Activated CD4-positive, alpha-beta T cell treated with anti-CD3 and anti-CD28 coated beads, Interleukin-2, amount 50 U/mL, for 48 hours (primary cell): ENCODE measurements at regions not wholly inside any gene's neighbourhood (a gene's known extent, or its start where the extent isn't known, plus 50 kb on each side); places are given as distances from the start of the nearest gene placed in this dataset.
"Not testable (repeated sequence)": the region's sequence is repeated elsewhere in the genome, so short reads cannot be mapped to it uniquely, and the experiment has no call there.

Source experiments
- DNase-seq, 2 experiments: peaks; one replicate each; pipeline ENCODE4 v3.0.0-alpha.2; 2020

DNA sequence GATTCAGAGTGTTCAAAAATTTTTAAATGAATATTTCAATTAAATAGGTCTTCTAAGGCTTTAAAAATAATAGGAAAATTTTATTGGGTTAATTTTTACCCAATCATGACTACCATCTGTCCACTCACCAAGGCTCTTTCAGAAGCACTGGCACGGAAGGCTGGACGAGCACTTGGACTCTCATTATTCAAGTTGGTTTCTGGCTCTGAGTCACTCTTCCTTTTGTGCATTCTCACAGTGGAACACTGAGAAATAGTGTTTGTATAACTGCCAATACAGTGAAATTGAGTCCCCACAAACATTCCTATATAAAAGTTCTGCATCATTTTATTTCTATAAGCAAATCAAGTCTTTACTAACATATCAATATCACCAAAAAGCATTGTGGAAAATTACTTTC is 1149.0 kb downstream of the EFNA5 start:
- DNase-seq = no peak

DNA sequence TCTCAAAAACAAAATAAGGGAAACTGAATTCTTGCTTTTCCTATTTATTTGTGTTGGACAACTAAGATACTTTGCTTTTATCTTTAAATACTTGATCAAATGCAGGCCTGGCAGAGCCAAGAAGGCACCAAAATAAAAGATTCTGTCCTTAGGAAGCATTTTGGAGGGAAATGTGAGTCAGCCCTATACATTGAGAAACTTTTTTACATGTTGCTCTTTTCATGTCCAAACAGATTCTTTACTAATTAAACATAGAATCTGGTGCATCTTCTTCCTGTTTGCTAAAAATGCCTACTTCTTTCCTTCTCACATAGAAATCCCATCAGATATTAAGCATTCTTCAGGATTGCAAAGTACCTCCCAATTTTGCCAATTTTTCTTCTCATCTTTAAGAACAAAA is 1160.4 kb downstream of the EFNA5 start:
- DNase-seq = no peak

DNA sequence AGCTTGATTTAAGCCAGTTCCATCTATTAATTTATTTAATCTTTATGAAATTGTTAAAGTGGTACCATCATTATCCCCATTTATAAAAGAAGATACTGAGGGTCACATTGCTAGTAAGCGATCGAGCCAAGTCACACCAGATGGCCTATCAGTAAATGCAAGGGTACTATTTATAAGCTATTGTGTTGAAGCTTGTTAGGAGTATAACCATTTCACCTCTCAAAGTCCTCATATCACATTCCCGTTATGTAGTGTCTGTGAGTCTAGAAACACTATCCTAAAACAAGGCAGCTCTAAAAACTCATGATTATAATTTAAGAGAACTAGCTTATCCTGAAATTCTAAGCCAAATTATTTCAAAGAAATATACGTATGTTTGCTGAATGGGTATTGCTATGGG is 1161.8 kb downstream of the EFNA5 start:
- no peak for DNase-seq

DNA sequence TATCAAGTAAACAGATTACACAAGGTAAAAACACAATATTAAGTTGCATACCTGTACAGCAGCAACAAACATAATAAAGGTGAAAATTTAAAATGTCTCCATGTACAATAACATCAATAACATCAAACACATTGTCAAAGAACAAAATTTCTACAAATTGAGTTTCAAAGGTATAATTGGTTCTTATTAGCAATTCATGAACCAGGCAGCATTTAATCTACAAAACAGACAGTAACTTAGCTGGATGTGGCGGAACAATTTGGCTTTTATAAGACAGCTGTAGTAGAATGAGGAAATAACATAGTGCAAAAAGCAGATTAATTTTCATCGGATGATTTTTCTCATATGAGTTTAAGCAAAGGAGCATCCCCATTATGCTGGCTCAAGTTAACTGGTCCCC is 1176.8 kb downstream of the EFNA5 start:
- no peak for DNase-seq

GRCh38 chr5:106489004-106489403 is 1181.7 kb downstream of the EFNA5 start:
- DNase-seq = no peak

DNA sequence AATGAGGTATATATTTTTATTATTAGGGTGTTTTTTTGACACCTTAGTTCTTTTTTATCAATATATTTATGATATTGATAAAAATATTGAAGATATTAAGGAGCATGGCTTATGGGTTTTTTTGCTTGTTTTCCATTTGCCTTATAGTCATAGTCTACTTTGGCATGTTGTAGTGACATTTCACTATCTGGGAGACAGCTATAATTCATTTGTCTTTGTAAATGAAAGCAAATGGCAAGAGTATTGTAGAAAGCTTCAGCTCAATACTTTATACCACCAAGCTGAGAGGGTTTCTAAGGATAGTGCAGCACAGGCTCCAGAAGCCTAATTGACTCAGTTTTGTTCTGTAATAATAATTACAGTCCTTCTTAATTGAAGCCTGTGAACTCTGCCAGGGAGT is 1182.3 kb downstream of the EFNA5 start:
- no peak for DNase-seq

GRCh38 chr5:106481374-106481773 is 1189.4 kb downstream of the EFNA5 start:
- DNase-seq = no peak

- no peak for DNase-seq
Measured at GRCh38 chr5:106476630-106477029, 1194.1 kb downstream of the EFNA5 start.

GRCh38 chr5:106474066-106474465 is 1196.7 kb downstream of the EFNA5 start:
- no peak for DNase-seq

GRCh38 chr5:106459541-106459940 is 1211.2 kb downstream of the EFNA5 start:
- no peak for DNase-seq

- DNase-seq = no peak
Measured at GRCh38 chr5:106454651-106455415, 1215.9 kb downstream of the EFNA5 start.

- DNase-seq = no peak
Measured at GRCh38 chr5:106454050-106454449, 1216.7 kb downstream of the EFNA5 start.

DNA sequence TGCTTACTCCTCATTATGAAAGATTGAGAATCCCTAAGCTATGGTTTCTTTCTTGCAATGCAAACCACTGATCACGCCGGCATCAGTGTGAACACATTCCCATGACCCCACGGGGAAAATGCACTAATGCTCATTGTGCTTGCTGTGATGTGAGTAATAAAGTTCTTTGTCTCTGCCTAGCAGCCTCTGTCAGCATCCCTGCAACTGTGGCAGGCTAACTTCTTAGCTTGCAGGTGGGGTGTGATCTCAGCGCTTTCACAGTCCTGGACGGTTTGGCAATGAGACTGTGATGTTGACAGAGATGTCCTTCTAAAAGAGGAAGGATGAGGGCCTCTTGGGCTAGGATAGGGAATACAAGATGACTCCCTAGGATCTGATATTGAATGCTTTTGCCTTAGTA is 1218.7 kb downstream of the EFNA5 start:
- no peak for DNase-seq

- DNase-seq = no peak
Measured at GRCh38 chr5:106443746-106444145, 1227.0 kb downstream of the EFNA5 start.

GRCh38 chr5:106435185-106435584 is 1235.6 kb downstream of the EFNA5 start:
- DNase-seq = no peak

GRCh38 chr5:106430733-106431132 is 1240.0 kb downstream of the EFNA5 start:
- DNase-seq = not testable (repeated sequence)

DNA sequence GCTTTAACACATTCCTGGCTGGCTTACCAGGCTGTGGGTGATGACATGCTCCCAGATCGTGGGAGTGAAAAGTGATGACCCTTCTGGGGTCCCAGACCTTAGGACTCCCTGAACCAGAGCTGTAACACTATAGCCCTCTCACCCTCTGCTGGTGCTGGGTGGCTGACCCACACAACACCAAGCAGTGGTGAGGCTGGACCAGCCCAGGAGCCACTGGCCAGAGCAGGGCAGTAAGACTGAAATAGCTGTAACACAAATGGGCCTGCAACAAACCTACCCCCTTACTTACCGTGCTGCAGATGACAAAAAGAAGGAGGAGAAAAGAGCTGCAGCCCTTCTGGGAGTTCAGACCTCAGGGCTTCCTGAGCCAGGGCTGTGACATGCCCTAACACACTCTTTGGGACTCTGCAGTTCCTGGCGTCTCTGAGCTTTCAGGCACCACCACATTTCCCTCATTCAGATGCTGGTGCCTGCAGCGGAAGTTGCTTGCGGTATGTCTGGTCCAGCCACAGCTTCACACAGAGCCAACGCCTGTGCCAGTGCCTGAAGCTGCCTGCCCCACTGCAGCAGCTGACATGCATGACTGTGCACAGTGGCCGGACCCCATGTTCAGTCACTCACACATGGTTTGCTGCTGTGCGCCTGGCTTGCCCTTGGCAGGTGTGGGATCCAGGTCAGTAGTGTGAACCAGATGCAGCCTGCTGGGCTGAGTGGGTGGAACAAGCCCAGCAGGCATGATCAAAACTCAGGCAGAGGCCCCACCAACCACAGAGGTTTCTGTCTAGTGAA is 1247.4 kb downstream of the EFNA5 start:
- DNase-seq = no peak

DNA sequence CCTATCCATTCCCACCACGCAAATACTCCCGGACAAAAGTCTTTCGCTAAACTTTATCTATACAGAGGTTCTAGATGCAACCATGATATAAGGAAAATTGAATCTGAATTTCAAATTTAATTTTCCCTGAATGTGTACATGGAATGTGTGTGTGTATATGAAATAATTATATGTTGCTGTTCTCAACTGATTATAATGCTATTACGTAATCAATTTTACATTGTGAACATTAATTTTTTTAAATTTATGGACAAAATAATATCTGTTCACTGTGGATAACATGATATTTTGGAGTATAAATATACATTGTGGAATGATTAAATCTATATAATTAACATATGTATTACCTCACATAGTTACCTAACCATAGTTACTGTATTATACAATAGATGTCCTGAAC is 1250.6 kb downstream of the EFNA5 start:
- no peak for DNase-seq

- DNase-seq = no peak
Measured at GRCh38 chr5:106418196-106418595, 1252.5 kb downstream of the EFNA5 start.

- no peak for DNase-seq
Measured at GRCh38 chr5:106417566-106417965, 1253.2 kb downstream of the EFNA5 start.

- no peak for DNase-seq
Measured at GRCh38 chr5:106417163-106417562, 1253.6 kb downstream of the EFNA5 start.

DNA sequence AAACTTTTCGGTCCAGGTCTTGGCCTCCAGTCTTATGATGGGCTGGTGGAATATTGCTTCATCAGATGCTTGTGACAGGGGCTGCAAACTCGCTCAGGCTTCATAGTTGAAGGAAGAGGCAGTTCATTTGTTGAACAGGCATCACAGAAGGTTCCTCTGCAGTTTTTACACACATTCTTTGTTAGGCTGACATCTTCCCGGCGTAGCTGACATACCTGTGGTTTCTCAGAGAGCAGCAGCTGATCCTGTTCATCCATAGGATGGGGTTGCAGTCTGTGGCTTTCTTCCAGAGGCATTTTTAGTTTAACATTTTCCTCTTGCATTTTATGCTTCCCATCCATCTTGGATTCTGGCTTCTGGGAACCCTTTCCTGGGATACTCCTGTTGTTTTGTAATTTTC is 1255.2 kb downstream of the EFNA5 start:
- DNase-seq = no peak

DNA sequence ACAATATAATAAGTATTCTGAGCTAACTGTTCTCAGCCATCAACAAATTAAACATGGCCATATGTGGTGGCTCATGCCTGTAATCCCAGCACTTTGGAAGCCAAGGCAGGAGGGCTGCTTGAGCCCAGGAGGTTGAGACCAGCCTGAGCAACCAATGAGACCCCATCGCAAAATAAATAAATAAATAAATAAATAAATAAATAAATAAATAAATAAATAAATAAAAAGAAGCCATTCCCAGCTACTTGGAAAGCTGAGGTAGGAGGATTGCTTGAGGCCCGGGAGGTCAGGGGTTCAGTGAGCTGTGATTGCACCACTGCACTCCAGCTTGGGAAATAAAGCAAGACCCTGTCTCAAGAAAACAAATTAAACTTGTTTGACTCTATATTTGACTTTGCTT is 1256.4 kb downstream of the EFNA5 start:
- no peak for DNase-seq

DNA sequence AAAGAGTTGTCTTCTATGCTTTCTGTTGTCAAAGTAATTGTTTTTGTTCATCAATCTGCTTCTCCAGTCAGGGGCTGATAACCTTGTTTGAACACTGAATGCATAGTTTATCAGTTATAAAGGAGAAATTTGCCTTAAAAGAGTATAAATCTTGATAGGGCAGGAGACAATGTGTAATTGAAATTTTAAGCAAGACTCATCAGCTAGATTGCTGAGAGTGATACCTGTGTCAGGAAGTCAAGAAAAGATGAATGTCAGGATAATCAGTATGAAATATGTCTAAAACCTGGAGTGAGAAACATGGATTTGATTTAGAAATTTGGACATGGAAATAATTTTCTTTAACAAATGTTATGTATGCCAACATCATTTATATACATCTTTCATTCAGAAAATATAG is 1258.1 kb downstream of the EFNA5 start:
- DNase-seq = no peak

- no peak for DNase-seq
Measured at GRCh38 chr5:106408570-106408969, 1262.2 kb downstream of the EFNA5 start.
